ENCODE measurements at regions not wholly inside any gene's neighbourhood (a gene's known extent, or its start where the extent isn't known, plus 50 kb on each side); places are given as distances from the start of the nearest gene placed in this dataset.
"Not testable (repeated sequence)": the region's sequence is repeated elsewhere in the genome, so short reads cannot be mapped to it uniquely, and the experiment has no call there.

DNA sequence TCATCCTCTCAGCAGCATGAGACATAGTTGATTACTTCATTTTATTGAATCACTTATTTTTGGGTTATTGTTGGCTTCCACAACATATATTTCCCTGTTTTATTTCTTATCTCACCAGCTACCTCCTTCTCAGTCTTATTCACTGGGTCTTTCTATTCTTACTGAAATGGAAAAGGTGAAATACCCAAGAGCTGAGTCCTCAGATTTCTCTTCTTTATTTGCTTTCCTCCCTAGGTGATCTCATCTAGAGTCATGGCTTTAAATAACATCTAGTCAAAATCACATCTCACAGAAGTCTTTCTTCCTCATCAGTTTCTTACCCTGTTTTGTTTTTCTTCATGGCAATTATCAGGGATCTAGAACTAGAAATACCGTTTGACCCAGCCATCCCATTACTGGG, 105.0 kb upstream of the RBBP8 start:
- Mint-ChIP-seq H3K4me3 (no peak overlapping the region), H3K36me3 (ENCODE audit: insufficient read depth in 2 of 2) (no peaks in the 10 kb centered on the region), H3K9me3 (no peaks in the 10 kb centered on the region), H3K4me1 (ENCODE audit: low read depth) (peaks cover 20% of the 10 kb centered on the region), H3K27ac (peak overlapping the region; percentile 9), H3K27me3 (ENCODE audit: low read depth) (peaks cover 24% of the 10 kb centered on the region)
- no peak for DNase-seq
- peak; percentile 40 to 46 for ATAC-seq (replicated peaks in 1 of 2)

DNA sequence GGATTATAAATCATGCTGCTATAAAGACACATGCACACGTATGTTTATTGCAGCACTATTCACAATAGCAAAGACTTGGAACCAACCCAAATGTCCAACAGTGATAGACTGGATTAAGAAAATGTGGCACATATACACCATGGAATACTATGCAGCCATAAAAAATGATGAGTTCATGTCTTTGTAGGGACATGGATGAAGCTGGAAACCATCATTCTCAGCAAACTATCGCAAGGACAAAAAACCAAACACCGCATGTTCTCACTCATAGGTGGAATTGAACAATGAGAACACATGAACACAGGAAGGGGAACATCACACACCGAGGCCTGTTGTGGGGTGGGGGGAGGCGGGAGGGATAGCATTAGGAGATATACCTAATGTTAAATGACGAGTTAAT, 104.5 kb upstream of the RBBP8 start:
- H3K27ac Mint-ChIP-seq; ATAC-seq (replicated peaks in 1 of 2); H3K36me3 Mint-ChIP-seq (ENCODE audit: insufficient read depth in 2 of 2); H3K9me3 Mint-ChIP-seq; DNase-seq; H3K4me3 Mint-ChIP-seq: not testable (repeated sequence)
- H3K4me1 Mint-ChIP-seq (ENCODE audit: low read depth): peaks cover 20% of the 10 kb centered on the region
- H3K27me3 Mint-ChIP-seq (ENCODE audit: low read depth): peaks cover 24% of the 10 kb centered on the region

DNA sequence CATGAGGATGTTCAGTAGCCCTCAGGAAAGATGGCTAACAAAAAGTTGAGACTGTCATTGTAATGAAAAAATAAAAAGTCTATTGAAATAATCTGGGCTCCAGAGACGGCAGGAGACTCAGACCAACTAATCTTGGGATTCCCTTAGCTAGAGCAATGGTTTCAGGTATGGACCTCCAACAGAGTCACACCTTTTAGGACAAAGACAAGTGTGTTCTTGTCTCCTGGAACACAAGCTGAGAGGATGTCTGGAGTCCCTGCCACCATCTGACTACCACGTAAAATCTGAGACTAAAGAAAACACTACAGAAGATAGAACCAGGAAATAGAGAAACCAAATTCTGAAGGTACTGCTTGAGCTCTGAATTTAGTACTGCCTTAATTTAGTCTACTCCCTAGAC, 103.3 kb upstream of the RBBP8 start:
- Mint-ChIP-seq H3K27ac (no peak overlapping the region), H3K4me3 (no peak overlapping the region), H3K27me3 (ENCODE audit: low read depth) (peaks cover 24% of the 10 kb centered on the region), H3K9me3 (no peaks in the 10 kb centered on the region), H3K36me3 (ENCODE audit: insufficient read depth in 2 of 2) (no peaks in the 10 kb centered on the region), H3K4me1 (ENCODE audit: low read depth) (peaks cover 20% of the 10 kb centered on the region)
- ATAC-seq (replicated peaks in 1 of 2) (no peak), DNase-seq (no peak)

GRCh38 chr18:22830511-22830910, 102.6 kb upstream of the RBBP8 start:
- DNase-seq (no peak), ATAC-seq (replicated peaks in 1 of 2) (no peak)
- Mint-ChIP-seq H3K27ac (no peak overlapping the region), H3K4me1 (ENCODE audit: low read depth) (peaks cover 20% of the 10 kb centered on the region), H3K36me3 (ENCODE audit: insufficient read depth in 2 of 2) (no peaks in the 10 kb centered on the region), H3K4me3 (no peak overlapping the region), H3K27me3 (ENCODE audit: low read depth) (peaks cover 24% of the 10 kb centered on the region), H3K9me3 (no peaks in the 10 kb centered on the region)

GRCh38 chr18:22831441-22831904, 101.7 kb upstream of the RBBP8 start:
- no peak overlapping the region for H3K27ac Mint-ChIP-seq
- H3K27me3 Mint-ChIP-seq (ENCODE audit: low read depth): peaks cover 22% of the 10 kb centered on the region
- peaks cover 20% of the 10 kb centered on the region for H3K4me1 Mint-ChIP-seq (ENCODE audit: low read depth)
- no peaks in the 10 kb centered on the region for H3K36me3 Mint-ChIP-seq (ENCODE audit: insufficient read depth in 2 of 2)
- ATAC-seq (replicated peaks in 1 of 2): peak; percentile 96 to 97
- H3K9me3 Mint-ChIP-seq: no peaks in the 10 kb centered on the region
- H3K4me3 Mint-ChIP-seq: no peak overlapping the region
- peak; percentile 4 to 10 for DNase-seq

GRCh38 chr18:22836932-22837331, 96.2 kb upstream of the RBBP8 start:
- Mint-ChIP-seq H3K36me3 (ENCODE audit: insufficient read depth in 2 of 2) (no peaks in the 10 kb centered on the region), H3K27ac (no peak overlapping the region), H3K9me3 (no peaks in the 10 kb centered on the region), H3K4me1 (ENCODE audit: low read depth) (peaks cover under 1% of the 10 kb centered on the region), H3K27me3 (ENCODE audit: low read depth) (peaks cover 7% of the 10 kb centered on the region), H3K4me3 (no peak overlapping the region)
- ATAC-seq (replicated peaks in 1 of 2) (no peak), DNase-seq (no peak)

DNA sequence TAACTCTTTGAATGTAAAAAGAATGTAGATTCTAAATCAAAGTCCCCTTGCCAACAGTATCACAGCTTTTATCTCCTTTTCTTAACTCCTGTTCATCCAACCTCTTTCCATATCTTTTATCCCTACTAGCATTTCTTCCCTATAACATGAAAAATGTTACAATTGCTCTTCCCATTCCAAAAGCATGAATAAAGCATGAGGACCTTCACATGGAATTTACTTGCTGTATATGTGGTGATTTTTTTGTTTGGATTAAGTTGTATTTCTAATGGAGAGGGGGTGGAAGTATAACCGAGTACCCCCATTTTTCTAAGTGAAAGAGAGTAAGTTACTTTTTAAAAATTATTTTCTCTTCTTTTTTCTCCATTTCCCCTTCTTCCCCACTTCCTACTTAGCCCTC, 94.9 kb upstream of the RBBP8 start:
- H3K27ac Mint-ChIP-seq: no peak overlapping the region
- DNase-seq: no peak
- H3K4me1 Mint-ChIP-seq (ENCODE audit: low read depth): no peaks in the 10 kb centered on the region
- H3K36me3 Mint-ChIP-seq (ENCODE audit: insufficient read depth in 2 of 2): no peaks in the 10 kb centered on the region
- H3K4me3 Mint-ChIP-seq: no peak overlapping the region
- no peaks in the 10 kb centered on the region for H3K9me3 Mint-ChIP-seq
- ATAC-seq (replicated peaks in 1 of 2): no peak
- H3K27me3 Mint-ChIP-seq (ENCODE audit: low read depth): no peaks in the 10 kb centered on the region

- Mint-ChIP-seq H3K4me3 (no peak overlapping the region), H3K27me3 (ENCODE audit: low read depth) (no peaks in the 10 kb centered on the region), H3K4me1 (ENCODE audit: low read depth) (no peaks in the 10 kb centered on the region), H3K9me3 (no peaks in the 10 kb centered on the region), H3K27ac (no peak overlapping the region), H3K36me3 (ENCODE audit: insufficient read depth in 2 of 2) (no peaks in the 10 kb centered on the region)
- DNase-seq (peak; percentile 10 to 18), ATAC-seq (replicated peaks in 1 of 2) (peak; percentile 90 to 94)
Observed at GRCh38 chr18:22838639-22839277, 94.4 kb upstream of the RBBP8 start.

- no peaks in the 10 kb centered on the region for H3K4me1 Mint-ChIP-seq (ENCODE audit: low read depth)
- H3K9me3 Mint-ChIP-seq: no peaks in the 10 kb centered on the region
- H3K4me3 Mint-ChIP-seq: no peak overlapping the region
- no peaks in the 10 kb centered on the region for H3K36me3 Mint-ChIP-seq (ENCODE audit: insufficient read depth in 2 of 2)
- H3K27me3 Mint-ChIP-seq (ENCODE audit: low read depth): no peaks in the 10 kb centered on the region
- no peak overlapping the region for H3K27ac Mint-ChIP-seq
- peak; percentile 48 to 59 for ATAC-seq (replicated peaks in 1 of 2)
- no peak for DNase-seq
Observed at GRCh38 chr18:22839340-22839821, 93.7 kb upstream of the RBBP8 start.

DNA sequence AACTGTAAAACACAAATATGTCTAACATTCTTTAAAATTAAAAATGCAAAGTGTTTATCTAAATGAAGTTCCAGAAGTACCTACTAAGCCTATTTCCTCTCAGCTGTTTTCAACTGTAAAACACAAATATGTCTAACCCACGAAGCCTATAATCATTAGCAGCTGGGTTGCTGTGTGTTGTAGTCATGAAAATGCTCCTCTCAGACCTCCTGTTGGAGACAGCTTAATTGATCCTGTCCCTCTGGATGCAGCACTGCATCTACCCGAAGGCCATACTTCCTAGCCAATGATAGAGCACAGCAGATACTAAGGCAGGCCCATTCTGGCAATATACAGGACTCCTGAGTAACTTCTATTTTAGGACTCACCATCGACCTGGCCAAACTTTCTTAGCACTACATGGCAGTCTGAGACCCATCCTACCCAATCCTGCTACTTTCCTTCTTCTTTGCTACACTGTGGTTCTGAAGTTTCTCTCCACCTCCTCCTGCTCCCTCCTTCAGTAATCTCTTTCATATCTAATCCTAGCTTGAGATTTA, 92.5 kb upstream of the RBBP8 start:
- no peaks in the 10 kb centered on the region for H3K36me3 Mint-ChIP-seq (ENCODE audit: insufficient read depth in 2 of 2)
- no peak overlapping the region for H3K4me3 Mint-ChIP-seq
- ATAC-seq (replicated peaks in 1 of 2) (no peak), DNase-seq (no peak)
- no peak overlapping the region for H3K27ac Mint-ChIP-seq
- no peaks in the 10 kb centered on the region for H3K4me1 Mint-ChIP-seq (ENCODE audit: low read depth)
- no peaks in the 10 kb centered on the region for H3K27me3 Mint-ChIP-seq (ENCODE audit: low read depth)
- H3K9me3 Mint-ChIP-seq: no peaks in the 10 kb centered on the region

DNA sequence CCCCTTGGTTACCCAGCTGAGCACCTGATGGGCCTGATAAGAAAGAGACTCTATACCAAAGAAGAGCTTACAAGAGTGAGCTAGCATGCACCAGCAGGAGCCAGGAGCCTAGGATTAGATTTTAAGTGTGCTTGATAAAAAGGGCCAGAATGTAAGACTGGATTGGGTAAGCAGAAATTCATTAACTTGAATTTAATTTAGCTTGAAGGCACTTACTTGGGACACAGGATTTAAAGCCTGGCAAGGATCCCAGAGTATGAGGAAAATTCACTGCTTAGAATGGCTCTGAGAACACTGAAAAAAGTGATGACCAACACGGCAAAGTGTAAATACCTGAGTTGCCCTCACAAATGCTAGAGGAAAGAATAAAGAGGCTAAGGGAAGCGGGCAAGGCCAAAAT, 91.3 kb upstream of the RBBP8 start:
- DNase-seq (no peak), ATAC-seq (replicated peaks in 1 of 2) (no peak)
- Mint-ChIP-seq H3K36me3 (ENCODE audit: insufficient read depth in 2 of 2) (no peaks in the 10 kb centered on the region), H3K27ac (no peak overlapping the region), H3K27me3 (ENCODE audit: low read depth) (no peaks in the 10 kb centered on the region), H3K4me1 (ENCODE audit: low read depth) (no peaks in the 10 kb centered on the region), H3K9me3 (no peaks in the 10 kb centered on the region), H3K4me3 (no peak overlapping the region)

DNA sequence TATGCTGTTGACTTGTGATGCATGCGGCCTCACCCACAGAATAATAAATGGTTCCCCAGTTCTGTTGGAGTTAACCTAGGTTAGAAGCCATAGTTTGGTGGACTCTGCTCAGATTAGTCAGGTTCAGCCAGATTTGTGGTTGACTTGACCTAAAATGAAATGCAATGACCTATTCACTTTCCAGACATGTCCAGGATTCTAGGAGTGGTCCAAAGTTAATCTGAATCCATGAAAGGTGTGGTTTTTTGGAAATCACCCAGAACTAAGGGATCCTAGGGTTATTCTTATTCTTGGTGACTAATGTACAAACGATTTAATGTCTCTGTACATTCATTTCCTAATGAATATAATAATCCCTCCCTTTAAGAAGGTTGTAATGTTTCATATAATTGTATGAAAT, 88.9 kb upstream of the RBBP8 start:
- Mint-ChIP-seq H3K27ac (no peak overlapping the region), H3K9me3 (no peaks in the 10 kb centered on the region), H3K4me3 (no peak overlapping the region), H3K27me3 (ENCODE audit: low read depth) (no peaks in the 10 kb centered on the region), H3K4me1 (ENCODE audit: low read depth) (peaks cover 14% of the 10 kb centered on the region), H3K36me3 (ENCODE audit: insufficient read depth in 2 of 2) (no peaks in the 10 kb centered on the region)
- DNase-seq: no peak
- ATAC-seq (replicated peaks in 1 of 2): no peak

DNA sequence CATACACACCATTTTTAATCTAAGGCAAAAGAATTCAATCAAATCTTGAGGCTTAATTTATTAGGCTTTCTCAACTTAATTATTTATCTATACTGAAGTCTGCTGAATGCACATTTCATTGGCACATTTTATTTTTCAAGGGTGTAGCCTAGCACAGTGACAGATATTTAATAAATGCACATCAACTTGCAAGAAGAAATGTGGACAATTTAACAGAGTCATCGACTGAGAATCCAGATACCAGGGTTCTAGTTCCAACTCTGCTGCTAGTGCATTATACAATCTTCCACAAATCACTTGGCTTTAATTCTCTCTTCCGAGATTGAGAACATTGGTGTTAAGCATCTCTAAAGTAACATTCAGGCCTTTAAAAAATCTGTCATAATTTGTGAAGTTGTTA, 88.5 kb upstream of the RBBP8 start:
- peaks cover 14% of the 10 kb centered on the region for H3K4me1 Mint-ChIP-seq (ENCODE audit: low read depth)
- no peaks in the 10 kb centered on the region for H3K27me3 Mint-ChIP-seq (ENCODE audit: low read depth)
- H3K9me3 Mint-ChIP-seq: no peaks in the 10 kb centered on the region
- ATAC-seq (replicated peaks in 1 of 2) (no peak), DNase-seq (no peak)
- H3K27ac Mint-ChIP-seq: no peak overlapping the region
- H3K36me3 Mint-ChIP-seq (ENCODE audit: insufficient read depth in 2 of 2): no peaks in the 10 kb centered on the region
- H3K4me3 Mint-ChIP-seq: no peak overlapping the region

- Mint-ChIP-seq H3K27ac (no peak overlapping the region), H3K36me3 (ENCODE audit: insufficient read depth in 2 of 2) (no peaks in the 10 kb centered on the region), H3K4me3 (no peak overlapping the region), H3K27me3 (ENCODE audit: low read depth) (no peaks in the 10 kb centered on the region), H3K4me1 (ENCODE audit: low read depth) (peaks cover 14% of the 10 kb centered on the region), H3K9me3 (no peaks in the 10 kb centered on the region)
- DNase-seq (no peak), ATAC-seq (replicated peaks in 1 of 2) (no peak)
Observed at GRCh38 chr18:22846088-22846683, 86.9 kb upstream of the RBBP8 start.
